A549 (cell line): ENCODE measurements at regions not wholly inside any gene's neighbourhood (a gene's known extent, or its start where the extent isn't known, plus 50 kb on each side); places are given as distances from the start of the nearest gene placed in this dataset.

Experiments
- ATAC-seq, 2 experiments: fragments of 200-7000 bp in 1 of 2; fragments of >200 bp in 1 of 2; cut with Nextera tagmentation in 1 of 2; cut with Tn5 transposase in 1 of 2; 3 replicates each; pipeline versions ENCODE4 v1.8.0 to v1.9.1; 2018 to 2020; ENCODE audit warnings: mild to moderate bottlenecking in 1 of 2, moderate library complexity in 1 of 2
- CTCF ChIA-PET: fragments of 300-600 bp; sonication (Branson Sonifier 250); formaldehyde crosslinking; extraction: SDS; loops from one replicate; lab custom pipeline; 2021; ENCODE audit warnings: antibody characterized with exemption, inconsistent platforms; lab: Yijun Ruan, JAX
- POLR2A ChIA-PET: fragments of 350-600 bp; formaldehyde crosslinking; extraction: SDS; loops from one replicate; lab custom pipeline; 2021; ENCODE audit warnings: antibody characterized with exemption, inconsistent platforms; lab: Yijun Ruan, JAX
- DNase-seq, 2 experiments: peaks; one replicate each; pipeline versions ENCODE4 v3.0.0 to v3.0.0-alpha.2; 2011 to 2016; ENCODE audit warnings: low read depth in 1 of 2, low spot score in 1 of 2
- FAIRE-seq: peaks from 2 replicates; lab custom pipeline; 2011; peaks lifted over from hg19 to GRCh38; lab: Jason Lieb, UNC
- H3K27ac ChIP-seq, 2 experiments: fragments of >200 bp; sonication (Bioruptor Twin); formaldehyde crosslinking; 3 replicates each; pipeline ENCODE4 v1.5.1; 2016 to 2017
- H3K4me1 ChIP-seq: fragments of >200 bp; sonication (Bioruptor Twin); formaldehyde crosslinking; 3 replicates; pipeline ENCODE4 v1.6.1; 2016
- H3K4me2 ChIP-seq: fragments of >200 bp; sonication (Bioruptor Twin); formaldehyde crosslinking; 3 replicates; pipeline ENCODE4 v1.6.1; 2016
- H3K4me3 ChIP-seq: fragments of >200 bp; sonication (Bioruptor Twin); formaldehyde crosslinking; 3 replicates; pipeline ENCODE4 v1.5.1; 2016
- H3K9me3 ChIP-seq: fragments of >200 bp; sonication (Bioruptor Twin); formaldehyde crosslinking; 3 replicates; pipeline ENCODE4 v1.6.1; 2016
- ATOH8 ChIP-seq: fragments of 250-450 bp; sonication (Bioruptor Pico); IDR thresholded peaks from 2 replicates; pipeline ENCODE4 v1.5.0; 2020; ENCODE audit warnings: low read depth, mild to moderate bottlenecking, moderate library complexity
- CBX2 ChIP-seq: fragments of 200-600 bp; sonication (generic); IDR thresholded peaks from 2 replicates; pipeline ENCODE4 v1.6.1; 2016; ENCODE audit warnings: low read depth, mild to moderate bottlenecking, borderline replicate concordance
- CBX8 ChIP-seq: fragments of 200-600 bp; sonication (generic); IDR thresholded peaks from 2 replicates; pipeline ENCODE4 v1.6.1; 2016
- E2F6 ChIP-seq: IDR thresholded peaks from 2 replicates; pipeline ENCODE4 v1.6.1; 2012; ENCODE audit warnings: low read depth, borderline replicate concordance
- EHF ChIP-seq: fragments of 250-450 bp; sonication (Bioruptor Pico); IDR thresholded peaks from 2 replicates; pipeline ENCODE4 v1.5.0; 2020; ENCODE audit warnings: mild to moderate bottlenecking
- ESRRA ChIP-seq: fragments of 150-350 bp; IDR thresholded peaks from 2 replicates; pipeline ENCODE4 v1.6.1; 2014; ENCODE audit warnings: mild to moderate bottlenecking, low read length, borderline replicate concordance
- HMGXB4 ChIP-seq: fragments of 250-450 bp; sonication (Bioruptor Pico); IDR thresholded peaks from 2 replicates; pipeline ENCODE4 v1.5.0; 2021; ENCODE audit warnings: mild to moderate bottlenecking, moderate library complexity, borderline replicate concordance
- HOXA7 ChIP-seq: fragments of 250-450 bp; sonication (Bioruptor Pico); IDR thresholded peaks from 2 replicates; pipeline ENCODE4 v1.5.0; 2020; ENCODE audit warnings: mild to moderate bottlenecking, moderate library complexity
- HOXB13 ChIP-seq: fragments of 250-450 bp; sonication (Bioruptor Pico); IDR thresholded peaks from 2 replicates; pipeline ENCODE4 v1.5.0; 2020; ENCODE audit warnings: low read depth, mild to moderate bottlenecking, moderate library complexity
- KDM1A ChIP-seq: fragments of 200-600 bp; sonication (generic); IDR thresholded peaks from 2 replicates; pipeline ENCODE4 v1.6.1; 2016; ENCODE audit warnings: low read depth, mild to moderate bottlenecking
- KDM5A ChIP-seq: fragments of 200-600 bp; sonication (generic); IDR thresholded peaks from 2 replicates; pipeline ENCODE4 v1.6.1; 2016; ENCODE audit warnings: antibody characterized with exemption, mild to moderate bottlenecking
- MAX ChIP-seq: IDR thresholded peaks from 2 replicates; pipeline ENCODE4 v1.6.1; 2012
- MAZ ChIP-seq: fragments of 150-350 bp; IDR thresholded peaks from 2 replicates; pipeline ENCODE4 v1.6.1; 2014; ENCODE audit warnings: antibody characterized with exemption, low read depth, low read length, borderline replicate concordance
- MYC ChIP-seq: IDR thresholded peaks from 2 replicates; pipeline ENCODE4 v1.6.1; 2012; ENCODE audit warnings: mild to moderate bottlenecking, inconsistent platforms, low read length, improper control_type of control experiment, borderline replicate concordance
- NFE2L2 ChIP-seq: fragments of 150-350 bp; conservative IDR thresholded peaks from 2 replicates; pipeline ENCODE4 v1.6.1; 2014; ENCODE audit warnings: low read length
- NR3C1 ChIP-seq: fragments of >200 bp; sonication (Bioruptor Twin); formaldehyde crosslinking; IDR thresholded peaks from 3 replicates; pipeline ENCODE4 v1.6.1; 2017
- POLR2A ChIP-seq: IDR thresholded peaks from 2 replicates; pipeline ENCODE4 v1.6.1; 2012; ENCODE audit warnings: mild to moderate bottlenecking, low read length
- POLR2AphosphoS2 ChIP-seq: conservative IDR thresholded peaks from 2 replicates; pipeline ENCODE4 v1.6.1; 2012; ENCODE audit warnings: low read length, improper control_type of control experiment, inconsistent platforms
- RARB ChIP-seq: fragments of 250-450 bp; sonication (Bioruptor Pico); IDR thresholded peaks from 2 replicates; pipeline ENCODE4 v1.8.0; 2021; ENCODE audit warnings: mild to moderate bottlenecking, moderate library complexity
- RFX5 ChIP-seq: fragments of 450-650 bp; IDR thresholded peaks from 2 replicates; pipeline ENCODE4 v1.7.1; 2014; ENCODE audit warnings: antibody characterized with exemption, mild to moderate bottlenecking, moderate library complexity
- TFCP2L1 ChIP-seq: fragments of 250-450 bp; sonication (Bioruptor Pico); IDR thresholded peaks from 2 replicates; pipeline ENCODE4 v1.5.0; 2021; ENCODE audit warnings: mild to moderate bottlenecking
- TP53 ChIP-seq: fragments of 250-450 bp; sonication (Bioruptor Pico); IDR thresholded peaks from 2 replicates; pipeline ENCODE4 v1.5.0; 2021; ENCODE audit warnings: mild to moderate bottlenecking, moderate library complexity
- ZC3H11A ChIP-seq: fragments of 450-650 bp; IDR thresholded peaks from 2 replicates; pipeline ENCODE4 v1.6.1; 2014; ENCODE audit warnings: antibody characterized with exemption, mild to moderate bottlenecking
- WGBS: methylation state at CpG from one replicate; pipeline ENCODE4 v1.1.6; 2017; ENCODE audit errors: missing lambda C conversion rate; 5-methylcytosine and 5-hydroxymethylcytosine counted together
- TF ChIP-seq, protein P1 (sequence below): fragments of 450-650 bp; IDR thresholded peaks from 2 replicates; pipeline ENCODE4 v1.6.1; 2014; ENCODE audit warnings: antibody characterized with exemption

GRCh38 chr3:19735111-19735510, 198.9 kb downstream of the EFHB start:
- WGBS: under 1% methylated on average over 3 of the region's 3 CpGs
- ATAC-seq (peak; percentile 52 to 73; a peak in 5 of 6 replicates), FAIRE-seq (no peak), DNase-seq (peak in 1 of 2 experiments; percentile 17)
- CTCF ChIA-PET: interaction anchor here (0.8 to 2.7 kb wide), 2 partner anchors 43 to 131 kb away, joined by 3 to 7 read pairs; no protein-coding TSS in a partner anchor
- Histone ChIP-seq H3K9me3 (no peaks in the 10 kb centered on the region), H3K4me3 (no peak overlapping the region), H3K4me1 (peaks cover 27% of the 10 kb centered on the region), H3K27ac (peak overlapping the region; percentile 26 to 43; a peak in 2 of 6 replicates), H3K4me2 (peak overlapping the region; percentile 61)
- TF ChIP-seq EHF (no peak), ZC3H11A (no peak), CBX8 (no peak), RARB (CRISPR knock-in tag) (no peak), TP53 (CRISPR knock-in tag) (no peak), RFX5 (no peak), HOXB13 (CRISPR knock-in tag) (no peak), POLR2AphosphoS2 (no peak), TFCP2L1 (no peak), MAX (no peak), E2F6 (no peak), ATOH8 (CRISPR knock-in tag) (no peak)
- POLR2A ChIA-PET: no interaction called here

- TF ChIP-seq MAZ (no peak), ESRRA (no peak), HOXB13 (CRISPR knock-in tag) (no peak), NFE2L2 (no peak), CBX8 (no peak), KDM1A (no peak), NR3C1 (no peak), KDM5A (no peak), RFX5 (no peak), HOXA7 (no peak), POLR2A (no peak), MYC (no peak), RARB (CRISPR knock-in tag) (no peak), CBX2 (no peak), HMGXB4 (no peak), MAX (no peak)
- TF ChIP-seq, protein P1, sequence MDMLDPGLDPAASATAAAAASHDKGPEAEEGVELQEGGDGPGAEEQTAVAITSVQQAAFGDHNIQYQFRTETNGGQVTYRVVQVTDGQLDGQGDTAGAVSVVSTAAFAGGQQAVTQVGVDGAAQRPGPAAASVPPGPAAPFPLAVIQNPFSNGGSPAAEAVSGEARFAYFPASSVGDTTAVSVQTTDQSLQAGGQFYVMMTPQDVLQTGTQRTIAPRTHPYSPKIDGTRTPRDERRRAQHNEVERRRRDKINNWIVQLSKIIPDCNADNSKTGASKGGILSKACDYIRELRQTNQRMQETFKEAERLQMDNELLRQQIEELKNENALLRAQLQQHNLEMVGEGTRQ: no peak
- FAIRE-seq (no peak), DNase-seq (no peak), ATAC-seq (peak in 1 of 2 experiments; percentile 52; a peak in 2 of 6 replicates)
- ChIA-PET POLR2A (no interaction called here), CTCF (interaction anchor here (2.7 kb wide), 1 partner anchor 132 kb away, joined by 7 read pairs; no protein-coding TSS in a partner anchor)
- Histone ChIP-seq H3K4me1 (peaks cover 27% of the 10 kb centered on the region), H3K4me2 (peak overlapping the region; percentile 61), H3K9me3 (no peaks in the 10 kb centered on the region), H3K4me3 (no peak overlapping the region), H3K27ac (peak overlapping the region; percentile 28 to 29; a peak in 2 of 6 replicates)
- WGBS: 54% methylated on average over 6 of the region's 6 CpGs
Observed at GRCh38 chr3:19734453-19734852, 199.6 kb downstream of the EFHB start.
